NCI-H2029 (cell line): ENCODE measurements at regions not wholly inside any gene's neighbourhood (a gene's known extent, or its start where the extent isn't known, plus 50 kb on each side); places are given as distances from the start of the nearest gene placed in this dataset.

ENCODE experiments used
- DNase-seq: peaks from one replicate; lab custom pipeline; 2025; lab: John Stamatoyannopoulos, UW

DNA sequence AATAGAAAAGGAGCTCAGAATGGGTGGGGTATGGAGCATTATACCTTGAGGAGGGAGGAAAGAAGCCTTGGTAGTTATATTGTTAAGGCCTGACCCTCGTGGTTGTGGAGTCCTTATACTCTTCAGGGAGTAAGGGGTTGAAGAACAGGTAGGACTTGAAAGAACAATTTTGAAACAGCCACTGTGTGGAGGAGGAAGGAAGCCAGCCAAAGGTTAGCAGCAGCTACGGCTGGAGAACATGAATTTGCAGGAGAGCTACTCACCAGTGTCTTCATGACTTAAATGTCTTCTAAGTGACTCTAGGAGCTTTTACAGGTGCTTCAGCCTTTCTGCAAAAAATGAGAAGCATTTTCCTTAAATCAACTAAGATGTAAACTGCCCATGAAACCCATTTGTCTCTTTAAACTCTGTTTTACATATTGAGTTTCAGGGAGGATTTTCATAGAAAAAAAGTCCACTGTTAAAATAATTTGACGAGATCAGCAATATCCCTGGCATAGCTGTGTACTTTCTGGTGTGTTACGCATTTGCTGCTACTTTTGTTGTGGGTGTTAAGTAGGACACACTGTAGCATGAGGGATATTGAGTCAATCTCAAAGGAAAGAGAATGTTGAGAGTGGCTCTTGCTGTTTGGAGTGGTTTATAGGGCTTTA lies 110.6 kb upstream of the ELL2 start:
- DNase-seq = no peak

DNA sequence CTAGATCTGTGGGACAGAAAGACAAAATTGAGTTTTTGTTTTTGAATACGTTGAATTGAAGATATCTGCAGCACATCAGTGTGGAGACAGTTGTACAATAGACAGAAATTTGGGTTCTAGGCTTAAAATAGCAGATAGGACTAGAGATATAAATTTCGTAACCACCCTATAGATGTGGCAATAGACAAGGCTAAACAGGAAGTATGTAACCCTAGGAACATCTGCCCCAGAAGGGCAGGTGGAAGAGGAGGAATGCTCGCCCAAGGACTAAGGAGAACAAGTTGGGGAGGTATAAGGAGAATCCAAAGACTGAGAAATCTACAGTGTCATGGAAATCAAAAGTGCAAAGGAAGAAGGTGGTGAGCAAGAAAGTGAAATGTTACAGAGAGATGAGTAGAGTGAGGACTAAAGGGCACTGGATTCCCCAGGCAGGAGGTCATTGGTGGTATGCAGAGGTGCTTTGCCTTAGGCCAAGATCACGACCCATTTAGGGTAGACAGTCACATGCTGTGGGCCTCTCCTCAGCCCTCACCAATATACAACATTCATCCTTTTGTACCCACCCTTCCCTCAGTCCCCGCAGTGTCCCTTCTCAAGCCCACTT lies 109.1 kb upstream of the ELL2 start:
- no peak for DNase-seq

DNA sequence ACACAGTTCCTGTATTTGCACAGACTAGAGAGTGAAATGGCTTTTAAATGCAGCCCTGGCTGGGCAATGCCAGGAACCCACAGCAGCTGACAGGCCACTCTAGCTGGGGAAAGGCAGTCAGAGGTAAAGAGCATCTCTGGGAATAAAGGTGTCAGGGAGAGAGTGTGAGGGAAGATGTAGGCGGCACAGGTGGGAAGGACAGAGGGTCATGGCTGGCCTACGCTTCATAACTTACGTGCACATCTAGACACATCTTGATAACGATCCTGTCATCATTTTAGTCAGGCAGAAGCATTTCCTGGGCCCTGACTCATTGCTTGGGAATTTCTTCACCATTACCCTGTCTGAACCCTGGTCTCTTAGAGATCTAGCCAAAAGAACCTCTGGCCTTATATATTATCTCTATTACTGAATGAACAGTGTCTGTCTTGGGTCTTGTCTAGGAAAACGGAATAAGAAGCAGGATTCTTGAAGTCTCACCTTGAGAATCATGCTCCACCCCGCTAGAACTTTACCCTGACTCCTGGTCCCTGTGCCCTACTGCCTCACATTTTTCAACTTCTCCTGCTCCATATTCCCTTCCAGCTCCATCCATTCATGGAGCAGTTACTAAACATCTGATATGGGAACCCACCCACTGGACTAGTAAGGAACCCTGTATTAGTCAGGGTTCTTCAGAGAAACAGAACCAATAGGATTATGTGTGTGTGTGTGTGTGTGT lies 106.4 kb upstream of the ELL2 start:
- DNase-seq = no peak

DNA sequence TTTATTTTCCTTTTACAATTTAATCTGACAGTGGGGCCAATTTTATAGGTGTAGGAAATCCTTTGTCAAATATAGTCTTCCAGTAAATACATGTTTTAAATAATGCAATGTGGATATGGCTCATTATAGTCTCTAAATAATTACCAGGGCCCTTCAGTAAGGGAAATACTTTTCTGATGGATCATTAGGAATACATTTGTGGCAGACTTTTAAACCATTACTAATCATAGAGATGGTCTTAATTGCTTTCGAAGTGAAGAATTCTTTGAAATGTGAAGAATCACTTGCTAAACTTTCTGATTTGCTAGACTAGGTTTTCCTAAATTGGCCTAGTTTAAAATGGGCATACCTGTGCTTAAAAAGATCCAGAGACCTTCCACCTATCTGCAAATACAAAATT lies 105.6 kb upstream of the ELL2 start:
- no peak for DNase-seq

DNA sequence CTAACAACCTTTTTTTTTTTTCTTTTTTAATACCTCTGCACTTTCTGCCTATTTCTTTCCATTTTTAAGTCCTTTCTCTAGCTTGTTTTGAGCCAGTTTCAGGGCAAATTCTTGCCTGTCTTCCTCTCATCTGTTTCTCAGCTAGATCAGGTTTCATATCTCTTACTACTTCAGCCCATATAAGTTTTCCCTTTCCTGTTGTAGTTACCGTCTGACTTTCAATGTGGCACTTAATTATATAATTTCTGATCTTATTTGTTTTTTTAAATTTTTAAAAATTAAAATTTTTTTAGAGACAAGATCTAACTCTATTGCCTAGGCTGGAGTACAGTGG lies 104.7 kb upstream of the ELL2 start:
- DNase-seq = no peak

DNA sequence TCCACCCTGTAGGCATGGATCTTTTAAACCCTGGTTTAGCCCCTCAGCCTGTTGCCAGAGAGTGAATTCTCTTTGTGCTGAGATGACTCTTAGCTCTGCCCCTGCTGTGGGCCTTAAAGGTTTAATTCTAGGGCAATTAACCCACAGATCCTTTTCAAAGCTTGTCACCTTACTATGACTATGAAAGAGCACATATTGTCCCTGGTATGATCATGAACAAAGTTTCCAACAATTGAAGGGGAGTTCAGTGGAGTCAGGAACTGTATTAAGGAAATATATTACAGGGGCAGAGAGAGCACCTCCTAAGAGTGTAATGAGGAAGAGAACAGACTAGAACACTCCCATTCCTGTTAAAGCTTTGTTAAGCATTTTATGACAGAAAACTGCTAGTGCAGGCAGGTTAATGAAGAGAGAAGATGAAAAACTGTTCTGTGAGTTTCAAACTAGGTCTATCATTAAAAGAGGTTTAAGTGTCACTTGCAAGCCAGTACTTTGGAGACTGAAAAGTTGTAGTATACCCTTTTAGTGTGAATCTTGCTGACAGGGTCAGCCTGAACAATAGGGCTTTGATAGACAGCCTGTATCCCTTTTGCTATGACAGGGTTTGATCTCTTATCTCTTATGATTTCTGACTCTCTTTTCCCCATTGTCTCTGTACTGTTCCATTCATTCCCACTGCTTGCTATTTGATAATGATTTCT lies 104.2 kb upstream of the ELL2 start:
- no peak for DNase-seq

DNA sequence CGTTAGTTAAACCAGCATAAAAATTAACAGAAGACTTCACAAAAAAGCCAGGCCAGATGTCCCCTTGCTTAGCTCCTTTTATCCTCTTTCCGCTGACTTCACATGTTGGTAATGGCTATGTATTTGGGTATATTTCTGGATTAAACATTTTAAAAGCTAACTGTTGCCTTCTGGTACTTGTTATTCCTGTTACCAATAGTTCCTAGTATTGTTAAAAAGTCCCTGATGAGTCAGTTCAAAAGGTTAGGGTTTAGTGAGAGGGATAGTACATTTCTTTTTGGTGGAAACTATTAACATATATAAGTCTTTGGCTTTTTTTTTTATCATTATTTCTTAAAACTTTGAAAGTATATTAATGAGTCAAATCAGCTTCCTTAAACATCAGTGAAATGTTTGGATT lies 103.2 kb upstream of the ELL2 start:
- DNase-seq = no peak

DNA sequence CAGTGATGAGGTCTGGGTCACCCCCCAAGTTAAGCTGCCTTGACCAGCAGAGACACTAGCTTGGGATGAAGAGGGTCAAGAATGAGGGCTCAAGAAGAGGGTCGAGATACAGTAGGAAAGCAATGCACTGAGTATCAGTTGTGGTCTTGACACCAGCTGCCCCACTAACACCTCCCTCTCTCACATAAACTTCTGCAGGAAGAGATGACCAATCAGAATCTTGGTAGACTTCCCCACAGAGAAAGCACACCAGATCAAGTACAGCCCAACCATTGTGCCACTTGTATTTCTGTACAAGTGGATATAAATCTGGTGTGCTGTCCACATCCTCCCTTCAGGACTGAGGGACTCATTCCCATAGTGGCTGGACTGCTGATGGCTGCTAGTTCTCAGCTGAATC lies 101.2 kb upstream of the ELL2 start:
- no peak for DNase-seq

DNA sequence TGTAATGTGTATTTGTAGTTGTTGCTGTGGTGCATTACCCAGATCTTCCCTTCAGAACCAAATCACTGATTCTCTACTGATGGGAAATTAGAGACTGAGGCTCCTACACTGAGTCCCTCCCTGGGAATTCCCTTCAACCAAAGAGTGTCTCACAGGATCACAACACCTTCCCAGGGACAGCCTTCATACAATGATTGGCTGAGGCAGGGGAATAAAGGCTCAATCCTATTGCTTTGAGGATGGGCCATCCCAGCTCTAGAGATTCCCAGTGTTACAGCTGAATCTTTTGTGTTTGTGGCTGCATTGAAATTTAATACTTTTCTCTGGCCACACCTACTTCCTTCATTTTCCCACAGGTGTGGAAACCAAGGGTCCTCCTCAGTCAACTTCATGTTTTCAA lies 96.4 kb upstream of the ELL2 start:
- DNase-seq = no peak

DNA sequence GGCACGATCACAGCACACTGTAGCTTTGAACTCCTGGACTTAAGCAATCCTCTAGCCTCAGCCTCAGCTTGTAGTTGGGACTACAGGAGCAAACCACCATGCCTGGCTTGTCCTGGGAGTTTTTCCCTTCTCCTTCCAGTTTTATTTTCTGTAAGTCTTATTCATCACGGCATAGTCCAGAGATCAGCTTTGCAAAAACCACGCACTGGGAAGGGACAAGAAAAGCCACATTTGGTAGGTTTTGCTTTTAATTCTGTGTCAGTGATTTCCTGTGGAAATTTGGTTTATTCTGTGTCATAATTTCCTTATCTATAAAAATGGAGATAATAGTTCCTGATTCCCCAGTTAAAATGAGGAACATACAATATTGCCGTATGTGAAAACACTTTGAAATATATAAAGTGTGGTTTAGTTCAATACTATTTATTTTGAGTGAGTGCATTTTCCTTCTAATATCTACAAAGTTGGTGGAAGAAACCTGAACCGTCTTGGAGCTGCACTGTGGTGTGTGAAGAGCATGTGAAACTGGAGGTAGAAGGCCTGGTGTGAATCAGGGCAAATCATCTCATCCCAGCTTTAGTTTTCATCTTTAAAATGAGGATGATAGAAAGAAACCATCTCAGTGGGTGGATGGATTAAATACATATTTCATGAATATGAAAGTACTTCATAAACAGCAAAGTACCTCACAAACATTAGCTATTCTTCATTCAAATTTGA lies 92.8 kb upstream of the ELL2 start:
- DNase-seq = no peak

DNA sequence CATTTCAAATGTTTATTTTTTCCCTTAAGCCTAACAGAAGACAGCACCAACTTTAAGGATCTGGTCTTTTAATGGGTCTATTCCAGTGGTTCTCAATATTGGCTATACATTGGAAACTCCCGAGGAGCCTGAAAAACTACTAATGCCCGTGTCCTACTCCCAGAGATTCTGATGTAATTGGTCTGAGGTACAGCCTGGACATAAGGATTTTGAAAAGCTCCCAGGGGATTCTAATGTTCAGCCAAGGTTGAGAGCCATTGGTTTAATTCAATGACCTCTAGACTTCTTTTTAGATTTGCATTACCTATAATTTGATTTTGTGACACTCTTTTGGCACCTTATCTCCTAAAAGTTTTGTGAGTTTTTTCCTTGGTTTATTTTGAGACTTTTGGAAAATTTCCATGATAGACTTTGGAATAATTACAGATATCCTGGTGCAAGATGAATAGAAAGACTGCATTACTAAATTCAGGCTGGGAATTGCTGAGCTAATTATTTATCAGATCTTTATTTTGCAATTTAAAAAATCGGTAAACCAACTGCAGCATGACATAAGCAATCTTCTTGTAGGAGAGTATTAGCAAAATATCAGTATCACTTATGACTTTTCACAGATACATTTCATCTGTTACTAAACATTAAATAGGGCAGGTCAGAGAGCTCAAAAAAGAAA lies 91.5 kb upstream of the ELL2 start:
- no peak for DNase-seq

DNA sequence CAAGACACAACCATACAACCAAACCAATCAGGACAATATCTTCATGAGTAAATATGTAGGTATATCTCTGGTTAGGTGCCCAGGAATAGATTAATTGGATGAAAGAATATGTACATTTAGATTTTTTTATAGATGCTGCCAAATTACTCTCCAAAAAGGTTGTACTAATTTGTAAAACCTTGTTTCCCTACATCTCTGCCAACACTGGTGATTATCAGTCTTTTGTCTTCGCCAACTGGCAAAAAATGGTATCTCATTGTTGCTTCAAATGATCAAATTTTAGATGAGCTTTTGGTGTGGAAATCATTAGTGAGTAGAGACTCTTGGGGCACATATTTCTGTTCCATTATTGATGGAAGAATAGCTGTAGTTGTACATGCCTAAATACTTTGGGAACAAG lies 90.7 kb upstream of the ELL2 start:
- DNase-seq = no peak

DNA sequence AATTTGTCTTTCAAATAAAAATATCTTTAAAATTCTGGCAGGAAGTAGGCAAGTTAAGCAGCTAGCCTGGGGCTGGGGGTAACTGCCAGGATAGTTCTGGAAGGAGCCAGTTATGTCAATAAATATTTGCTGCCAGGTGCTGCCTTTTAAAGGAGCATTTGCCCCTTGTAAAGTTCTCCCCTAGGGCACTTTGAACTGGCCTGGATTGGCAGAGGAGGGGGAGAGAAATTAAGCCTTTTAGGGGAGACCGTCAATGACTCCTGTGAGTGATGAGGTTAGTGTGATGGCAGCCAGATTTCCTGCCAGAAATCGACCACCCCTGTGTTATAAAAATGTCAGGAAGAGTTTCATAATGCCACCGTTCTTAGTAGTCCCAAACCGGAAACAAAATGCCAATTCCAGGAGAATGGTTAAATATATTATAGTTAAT lies 89.8 kb upstream of the ELL2 start:
- no peak for DNase-seq

DNA sequence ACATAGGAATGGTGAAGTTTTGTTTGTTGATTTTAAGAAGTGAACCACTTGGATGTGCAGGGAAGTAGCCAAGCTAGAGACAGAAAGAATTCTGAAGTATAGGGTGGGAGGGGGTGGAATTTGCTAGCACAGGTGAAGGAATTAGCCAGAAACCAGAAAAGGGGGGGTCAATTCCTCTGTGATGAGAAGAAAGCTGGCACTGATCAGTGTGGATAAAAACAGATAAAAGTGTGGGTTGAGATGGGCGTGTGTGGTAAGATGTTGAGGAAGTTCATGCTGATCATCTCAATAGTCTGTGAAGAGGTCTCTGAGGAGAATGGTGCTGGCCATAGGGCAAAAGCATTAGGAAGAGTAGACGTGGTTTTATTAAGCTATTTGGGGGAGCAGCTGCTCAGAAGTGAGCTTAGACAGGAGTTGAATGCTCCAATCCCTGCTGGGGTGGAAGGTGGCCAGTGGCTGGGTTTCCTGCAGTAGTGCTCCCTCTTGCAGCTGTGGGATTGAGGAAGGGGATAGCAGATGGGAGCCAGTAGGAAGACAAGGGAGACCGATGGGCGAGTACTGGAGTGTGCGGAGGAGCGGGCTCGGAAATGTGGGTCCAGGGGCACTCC lies 88.7 kb upstream of the ELL2 start:
- no peak for DNase-seq

DNA sequence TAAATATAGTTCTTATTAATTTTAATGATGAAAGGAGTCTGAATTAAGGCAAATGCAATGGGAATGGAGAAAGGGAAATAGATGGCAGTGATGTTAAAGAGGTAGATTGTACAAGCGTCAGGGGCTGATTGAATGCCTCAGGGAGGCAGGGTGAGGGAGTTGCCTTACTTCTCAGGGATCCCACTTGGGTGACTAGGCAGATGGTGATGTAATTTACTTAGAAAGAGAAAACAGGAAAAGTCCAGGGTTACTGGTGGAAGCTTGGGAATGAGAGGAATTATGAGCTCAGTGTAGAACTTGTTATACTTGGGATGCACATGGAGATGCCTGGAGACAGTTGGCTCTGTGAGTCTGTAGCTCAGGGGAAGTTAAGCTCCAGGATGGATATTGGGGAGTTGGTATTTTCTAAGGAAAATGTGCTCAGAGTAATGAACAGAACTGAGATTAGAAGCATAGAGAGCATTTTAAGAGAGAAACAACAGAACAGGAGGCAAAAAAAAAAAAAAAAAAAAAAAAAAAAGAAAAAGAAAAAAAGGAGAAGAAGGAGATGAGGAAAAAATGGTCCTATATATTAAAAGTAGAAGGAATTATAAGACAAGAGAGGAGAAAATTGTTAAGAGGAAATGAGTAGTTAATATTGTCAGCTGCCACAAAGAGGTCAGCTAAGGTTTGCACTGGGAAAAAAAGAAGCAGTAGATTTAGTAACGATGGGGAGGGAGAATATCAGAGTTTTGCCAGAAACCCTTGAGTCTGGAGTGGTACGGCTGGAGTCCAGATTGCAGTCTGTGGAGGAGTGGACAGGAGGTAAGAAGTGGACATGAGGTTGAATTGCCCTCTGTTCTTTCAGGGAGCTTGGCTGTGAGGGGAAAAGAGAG lies 88.0 kb upstream of the ELL2 start:
- DNase-seq = no peak

DNA sequence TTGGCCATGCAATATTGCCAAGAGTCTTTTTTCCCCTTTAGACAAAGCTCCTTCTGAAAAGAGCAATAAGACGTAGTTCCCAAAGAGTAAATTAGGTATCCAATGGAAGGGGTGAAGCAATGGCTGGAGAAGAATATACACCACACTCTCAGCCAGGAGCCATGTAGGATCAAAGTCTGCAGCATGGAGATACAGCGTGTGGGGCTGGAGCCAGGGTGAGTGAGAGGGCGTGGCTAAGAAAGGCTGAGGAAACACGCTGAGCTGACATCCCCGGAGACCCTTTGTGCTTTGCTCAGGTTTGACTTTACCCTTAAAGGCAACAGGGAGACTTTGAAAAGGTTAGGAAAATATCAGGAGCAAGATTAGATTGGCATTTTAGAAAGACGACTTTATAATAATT lies 87.1 kb upstream of the ELL2 start:
- DNase-seq = no peak

DNA sequence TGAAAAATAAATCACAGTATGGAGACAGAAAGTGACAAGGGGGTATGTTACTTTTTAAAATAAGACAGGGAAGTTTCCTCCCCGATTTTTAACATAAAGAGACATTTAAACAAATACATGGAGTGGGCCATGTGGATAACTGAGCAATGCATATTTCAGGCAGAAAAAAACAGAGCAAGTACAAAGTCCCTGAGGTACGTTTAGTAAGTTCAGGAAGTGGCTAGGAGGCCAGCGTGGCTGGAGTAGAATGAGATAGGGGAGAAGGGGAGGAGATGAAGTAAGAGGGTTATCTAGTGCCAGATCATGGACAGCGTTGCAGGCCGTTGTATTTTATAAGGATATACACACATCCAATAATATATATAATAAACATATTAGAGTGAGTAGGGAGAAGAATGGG lies 84.2 kb upstream of the ELL2 start:
- DNase-seq = no peak

DNA sequence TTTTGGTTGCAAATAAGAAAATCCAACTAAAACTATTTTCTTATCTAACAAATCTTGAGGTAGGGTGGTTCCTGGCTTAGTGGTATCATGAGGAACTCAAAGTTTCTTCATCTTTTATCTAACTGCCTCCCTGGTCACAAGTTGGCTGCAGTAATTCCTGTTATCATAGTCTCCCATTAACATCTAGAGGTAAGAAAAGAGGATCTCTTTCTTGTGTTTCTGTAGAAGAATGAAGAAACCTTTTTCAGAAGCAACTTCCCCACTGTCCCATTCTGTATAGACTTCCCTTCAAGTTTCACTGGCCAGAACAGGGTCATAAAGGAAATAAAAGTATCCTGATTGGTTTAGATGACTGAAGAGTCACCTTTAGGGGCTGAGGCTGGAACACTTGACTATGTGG lies 81.8 kb upstream of the ELL2 start:
- no peak for DNase-seq

DNA sequence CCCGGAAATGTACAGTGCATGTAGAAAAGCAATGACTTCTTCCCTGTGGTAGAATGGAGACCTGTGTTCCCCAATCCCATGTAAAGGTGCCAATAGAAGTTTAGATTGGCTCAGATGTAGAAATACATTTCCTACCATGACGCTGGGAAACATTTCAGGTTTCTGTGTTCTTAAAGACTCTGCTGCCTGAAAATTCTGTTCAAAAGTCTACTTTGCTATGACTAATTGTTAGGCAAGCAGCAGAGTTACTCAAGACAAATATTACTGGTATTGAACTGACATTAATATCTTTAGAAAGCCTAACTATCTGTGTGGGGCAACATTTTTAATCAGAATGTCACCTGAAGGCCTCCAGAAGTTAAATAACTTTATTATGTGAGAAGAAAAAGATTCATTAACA lies 75.5 kb upstream of the ELL2 start:
- no peak for DNase-seq

DNA sequence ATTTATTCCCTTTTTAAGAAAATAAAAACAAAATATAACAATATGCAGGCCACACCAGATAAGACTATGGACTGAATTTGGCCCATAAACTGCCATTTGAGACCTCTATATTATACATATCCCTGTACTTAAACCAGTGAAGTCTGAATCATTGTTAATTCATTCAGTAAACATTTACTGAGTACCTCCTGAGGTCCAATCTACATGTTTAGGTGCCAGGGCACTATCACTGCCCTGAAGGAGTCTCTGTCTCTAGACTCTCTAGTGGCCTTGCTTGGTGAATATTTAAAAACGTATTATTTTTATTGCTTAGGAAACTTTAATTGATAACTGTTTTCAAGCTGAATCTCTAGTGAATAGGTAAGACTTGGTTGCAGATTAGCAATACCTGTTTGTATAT lies 74.7 kb upstream of the ELL2 start:
- DNase-seq = peak; percentile 11

DNA sequence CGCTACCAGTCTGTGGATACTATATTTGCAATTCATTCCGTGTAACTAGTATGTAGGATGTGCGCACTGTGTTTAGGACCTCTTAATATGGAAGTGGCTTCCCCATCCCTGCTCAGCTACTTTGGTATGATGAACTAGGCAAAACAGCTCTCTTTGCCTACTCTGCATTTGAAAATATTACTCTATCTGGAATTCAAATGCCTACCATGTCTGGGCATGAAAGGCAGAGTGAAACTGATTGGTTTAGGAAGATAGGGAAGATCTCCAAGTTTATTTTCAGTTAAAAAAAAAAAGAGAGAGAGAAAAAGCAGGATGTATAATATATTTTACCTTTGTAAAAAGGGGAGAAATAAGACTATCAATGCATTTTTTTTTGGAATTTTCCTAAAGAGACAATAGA lies 74.1 kb upstream of the ELL2 start:
- no peak for DNase-seq
